Stomach (tissue), 8 donors: ENCODE measurements at regions not wholly inside any gene's neighbourhood (a gene's known extent, or its start where the extent isn't known, plus 50 kb on each side); places are given as distances from the start of the nearest gene placed in this dataset.
A peak's percentile ranks its signal among the peaks of the same experiment; 100 is the strongest.

Source experiments
- DNase-seq, 2 donors: peaks; one replicate each; pipeline versions ENCODE4 v3.0.0 to v3.0.0-alpha.2; 2013 to 2019
- H3K27ac ChIP-seq, 5 donors: fragments of 200-600 bp in 4 of 5; sonication (generic) in 4 of 5; one replicate each; pipeline ENCODE4 v1.5.1; 2013 to 2019; ENCODE audit warnings: mild to moderate bottlenecking in 1 of 5, moderate library complexity in 1 of 5
- H3K27me3 ChIP-seq, 3 donors: fragments of 200-600 bp; sonication (generic); one replicate each; pipeline ENCODE4 v1.5.1; 2017 to 2019; ENCODE audit warnings: mixed run types in 1 of 3
- H3K36me3 ChIP-seq, 4 donors: fragments of 200-600 bp; sonication (generic); 1 replicate in 3 of 4; 2 replicates in 1 of 4; pipeline ENCODE4 v1.5.1; 2016 to 2019
- H3K4me1 ChIP-seq, 4 donors: fragments of 200-600 bp; sonication (generic); one replicate each; pipeline ENCODE4 v1.5.1; 2016 to 2019
- H3K4me3 ChIP-seq, 4 donors: fragments of 200-600 bp; sonication (generic) in 3 of 4; one replicate each; pipeline ENCODE4 v1.5.1; 2016 to 2019; ENCODE audit warnings: mild to moderate bottlenecking in 1 of 4
- H3K9me3 ChIP-seq, 4 donors: fragments of 200-600 bp; sonication (generic); one replicate each; pipeline ENCODE4 v1.5.1; 2016 to 2019
- EP300 ChIP-seq: sonication (generic); formaldehyde crosslinking; IDR thresholded peaks from one replicate; pipeline ENCODE4 v1.6.1; 2017; ENCODE audit warnings: antibody characterized with exemption
- POLR2A ChIP-seq, 4 donors: fragments of 450-650 bp; IDR thresholded peaks; one replicate each; pipeline ENCODE4 v1.6.1; 2016; ENCODE audit warnings: antibody characterized with exemption in 4 of 4, control low read depth in 2 of 4, mild to moderate bottlenecking in 1 of 4, moderate library complexity in 1 of 4
- POLR2AphosphoS5 ChIP-seq, 3 donors: sonication (generic); formaldehyde crosslinking; IDR thresholded peaks; one replicate each; pipeline ENCODE4 v1.6.1; 2016; ENCODE audit warnings: antibody characterized with exemption in 3 of 3
- WGBS, 5 donors: extraction: QIAGEN DNeasy Blood & Tissue Kit in 3 of 5; methylation state at CpG; one replicate each; pipeline versions ENCODE4 v1.1.5 to v1.1.7; 2013 to 2018; 5-methylcytosine and 5-hydroxymethylcytosine counted together
- intact Hi-C: fragments of 100-400 bp; cut with DNase I; formaldehyde crosslinking; loops from one replicate; pipeline ENCODE4 v1.15.1; 2023; ENCODE audit warnings: low total_unique reads
- TF ChIP-seq, protein P1 (sequence below), 7 experiments: fragments of 450-650 bp in 4 of 7; fragments of 200-600 bp in 3 of 7; sonication (generic) in 3 of 7; IDR thresholded peaks; one replicate each; pipeline ENCODE4 v1.5.1; 2016 to 2019; ENCODE audit warnings: antibody characterized with exemption in 7 of 7, control low read depth in 2 of 7, mild to moderate bottlenecking in 1 of 7
- donor health status: healthy with polysubstance abuse.
- donor health status: Bipolar disorder and iron deficiency.
- donor health status: healthy.

DNA sequence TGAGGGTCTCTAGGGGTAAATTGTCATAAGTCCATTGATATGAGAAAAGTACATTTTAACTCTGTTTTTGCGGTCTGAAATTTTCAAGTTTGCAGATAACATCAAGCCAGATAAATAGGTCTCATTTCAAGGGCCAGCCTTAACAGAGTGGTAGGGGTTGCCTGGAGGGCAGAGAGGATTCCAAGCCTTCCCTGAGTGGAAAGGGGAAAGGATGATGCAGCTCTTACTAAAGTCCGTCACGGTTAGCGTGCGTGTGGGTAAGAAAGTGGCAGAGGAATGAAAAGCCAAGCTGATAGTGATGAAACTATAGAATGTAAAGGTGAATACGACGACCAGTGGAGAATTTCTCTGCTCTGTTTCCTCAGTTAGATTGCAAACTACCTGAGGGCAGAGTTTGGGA is 71.6 kb downstream of the ADRA2A start:
- DNase-seq: no peak
- TF ChIP-seq, protein P1, sequence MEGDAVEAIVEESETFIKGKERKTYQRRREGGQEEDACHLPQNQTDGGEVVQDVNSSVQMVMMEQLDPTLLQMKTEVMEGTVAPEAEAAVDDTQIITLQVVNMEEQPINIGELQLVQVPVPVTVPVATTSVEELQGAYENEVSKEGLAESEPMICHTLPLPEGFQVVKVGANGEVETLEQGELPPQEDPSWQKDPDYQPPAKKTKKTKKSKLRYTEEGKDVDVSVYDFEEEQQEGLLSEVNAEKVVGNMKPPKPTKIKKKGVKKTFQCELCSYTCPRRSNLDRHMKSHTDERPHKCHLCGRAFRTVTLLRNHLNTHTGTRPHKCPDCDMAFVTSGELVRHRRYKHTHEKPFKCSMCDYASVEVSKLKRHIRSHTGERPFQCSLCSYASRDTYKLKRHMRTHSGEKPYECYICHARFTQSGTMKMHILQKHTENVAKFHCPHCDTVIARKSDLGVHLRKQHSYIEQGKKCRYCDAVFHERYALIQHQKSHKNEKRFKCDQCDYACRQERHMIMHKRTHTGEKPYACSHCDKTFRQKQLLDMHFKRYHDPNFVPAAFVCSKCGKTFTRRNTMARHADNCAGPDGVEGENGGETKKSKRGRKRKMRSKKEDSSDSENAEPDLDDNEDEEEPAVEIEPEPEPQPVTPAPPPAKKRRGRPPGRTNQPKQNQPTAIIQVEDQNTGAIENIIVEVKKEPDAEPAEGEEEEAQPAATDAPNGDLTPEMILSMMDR (IDR thresholded peaks at IDR 0.05): no peak
- TF ChIP-seq POLR2A (IDR thresholded peaks at IDR 0.05): no peak
- no peak for TF ChIP-seq POLR2AphosphoS5 (IDR thresholded peaks at IDR 0.05)
- TF ChIP-seq EP300: no peak
- intact Hi-C loops: no loop called here
- Histone ChIP-seq H3K27me3 (no peaks in the 10 kb centered on the region), H3K4me1 (no peaks in the 10 kb centered on the region), H3K4me3 (no peak overlapping the region), H3K27ac (no peak overlapping the region), H3K36me3 (no peaks in the 10 kb centered on the region), H3K9me3 (no peaks in the 10 kb centered on the region)
- 88 to 94% (median 91%) methylated on average over 7 of the region's 7 CpGs for WGBS, 5 donors

- H3K36me3 ChIP-seq: no peaks in the 10 kb centered on the region
- no peak overlapping the region for H3K4me3 ChIP-seq
- DNase-seq: no peak
- TF ChIP-seq, protein P1 (IDR thresholded peaks at IDR 0.05): no peak
- TF ChIP-seq POLR2A (IDR thresholded peaks at IDR 0.05) (no peak), POLR2AphosphoS5 (IDR thresholded peaks at IDR 0.05) (no peak), EP300 (no peak)
- H3K4me1 ChIP-seq: no peaks in the 10 kb centered on the region
- intact Hi-C loops: no loop called here
- no peak overlapping the region for H3K27ac ChIP-seq
- no peaks in the 10 kb centered on the region for H3K27me3 ChIP-seq
- no peaks in the 10 kb centered on the region for H3K9me3 ChIP-seq
- WGBS, 5 donors: 86 to 92% (median 89%) methylated on average over 7 of the region's 7 CpGs
These were observed 73.9 kb downstream of the ADRA2A start for GRCh38 chr10:111150691-111151090.

GRCh38 chr10:111151595-111152307 is 74.9 kb downstream of the ADRA2A start:
- no peaks in the 10 kb centered on the region for H3K4me1 ChIP-seq
- H3K4me3 ChIP-seq: no peak overlapping the region
- 70 to 78% (median 74%) methylated on average over 14 of the region's 14 CpGs for WGBS, 5 donors
- no peak overlapping the region for H3K27ac ChIP-seq
- intact Hi-C loops: no loop called here
- no peaks in the 10 kb centered on the region for H3K9me3 ChIP-seq
- no peaks in the 10 kb centered on the region for H3K27me3 ChIP-seq
- no peak for TF ChIP-seq POLR2AphosphoS5 (IDR thresholded peaks at IDR 0.05)
- TF ChIP-seq EP300: no peak
- no peak for TF ChIP-seq POLR2A (IDR thresholded peaks at IDR 0.05)
- TF ChIP-seq, protein P1 (IDR thresholded peaks at IDR 0.05): no peak
- peak in 1 of 2 donors; percentile 18 for DNase-seq
- H3K36me3 ChIP-seq: no peaks in the 10 kb centered on the region

GRCh38 chr10:111156754-111157153 is 79.9 kb downstream of the ADRA2A start:
- TF ChIP-seq, protein P1 (IDR thresholded peaks at IDR 0.05): no peak
- no peak for TF ChIP-seq POLR2A (IDR thresholded peaks at IDR 0.05)
- no peak for TF ChIP-seq POLR2AphosphoS5 (IDR thresholded peaks at IDR 0.05)
- no peak for TF ChIP-seq EP300
- 79 to 89% (median 81%) methylated on average over 2 of the region's 2 CpGs for whole genome bisulfite sequencing, 5 donors
- no peak for DNase-seq
- no peak overlapping the region for H3K4me3 ChIP-seq
- no peaks in the 10 kb centered on the region for H3K9me3 ChIP-seq
- H3K27me3 ChIP-seq: peaks cover 0 to 8% (median 0%) of the 10 kb centered on the region in 3 donors
- H3K27ac ChIP-seq: no peak overlapping the region
- intact Hi-C loops: no loop called here
- H3K4me1 ChIP-seq: no peaks in the 10 kb centered on the region
- no peaks in the 10 kb centered on the region for H3K36me3 ChIP-seq
